Left ventricle myocardium superior (tissue), 1 donor: ENCODE measurements at regions not wholly inside any gene's neighbourhood (a gene's known extent, or its start where the extent isn't known, plus 50 kb on each side); places are given as distances from the start of the nearest gene placed in this dataset.
"Not testable (repeated sequence)": the region's sequence is repeated elsewhere in the genome, so short reads cannot be mapped to it uniquely, and the experiment has no call there.

Experiments used
- ATAC-seq: fragments of 200-7000 bp; cut with Tn5 transposase; one replicate; pipeline ENCODE4 v1.9.1; 2020; ENCODE audit warnings: mild to moderate bottlenecking, moderate library complexity
- DNase-seq: peaks from one replicate; pipeline ENCODE4 v3.0.0-alpha.2; 2020
- intact Hi-C: fragments of 100-400 bp; cut with micrococcal nuclease; formaldehyde crosslinking; loops from one replicate; pipeline ENCODE4 v1.11.0; 2022
- donor health status: DM: no; HTN: yes; CAD: no; lungs with severe emphysema.

- no peak for ATAC-seq
- no peak for DNase-seq
- intact Hi-C loops: no loop called here
Observed at GRCh38 chr7:142519079-142520078, 229.9 kb upstream of the PRSS1 start.

- no peak for DNase-seq
- intact Hi-C loops: no loop called here
- ATAC-seq: peak; percentile 81
Observed at GRCh38 chr7:142516038-142516501, 233.2 kb upstream of the PRSS1 start.

GRCh38 chr7:142514716-142515115 lies 234.6 kb upstream of the PRSS1 start:
- DNase-seq, intact Hi-C loops: not testable (repeated sequence)
- ATAC-seq: peak; percentile 28

- DNase-seq: no peak
- no peak for ATAC-seq
- intact Hi-C loops: no loop called here
Observed at GRCh38 chr7:142513178-142513955, 235.9 kb upstream of the PRSS1 start.

- ATAC-seq (no peak), DNase-seq (no peak)
- intact Hi-C loops: no loop called here
Observed at GRCh38 chr7:142511801-142512200, 237.5 kb upstream of the PRSS1 start.

- intact Hi-C loops: no loop called here
- no peak for ATAC-seq
- no peak for DNase-seq
Observed at GRCh38 chr7:142511374-142511773, 237.9 kb upstream of the PRSS1 start.

- DNase-seq, intact Hi-C loops, ATAC-seq: not testable (repeated sequence)
Observed at GRCh38 chr7:142509235-142509634, 240.0 kb upstream of the PRSS1 start.

GRCh38 chr7:142508251-142508650 lies 241.0 kb upstream of the PRSS1 start:
- intact Hi-C loops: no loop called here

GRCh38 chr7:142507799-142508198 lies 241.5 kb upstream of the PRSS1 start:
- no peak for ATAC-seq

More at GRCh38 chr7:142508251-142508650, 241.0 kb upstream of the PRSS1 start:
- no peak for DNase-seq
- no peak for ATAC-seq

GRCh38 chr7:142507066-142507465 lies 242.2 kb upstream of the PRSS1 start:
- intact Hi-C loops, ATAC-seq: not testable (repeated sequence)

More at GRCh38 chr7:142507799-142508198, 241.5 kb upstream of the PRSS1 start:
- DNase-seq: no peak
- intact Hi-C loops: no loop called here

GRCh38 chr7:142506601-142507000 lies 242.7 kb upstream of the PRSS1 start:
- DNase-seq (no peak), ATAC-seq (no peak)
- intact Hi-C loops: no loop called here

More at GRCh38 chr7:142507066-142507465, 242.2 kb upstream of the PRSS1 start:
- DNase-seq: not testable (repeated sequence)

- DNase-seq, intact Hi-C loops, ATAC-seq: not testable (repeated sequence)
Observed at GRCh38 chr7:142503949-142504348, 245.3 kb upstream of the PRSS1 start.

- intact Hi-C loops: no loop called here
- DNase-seq (no peak), ATAC-seq (no peak)
Observed at GRCh38 chr7:142503036-142503435, 245.2 kb upstream of the PRSS58 start.

- ATAC-seq: no peak
- DNase-seq: no peak
- intact Hi-C loops: no loop called here
Observed at GRCh38 chr7:142501434-142501833, 243.6 kb upstream of the PRSS58 start.

- DNase-seq (no peak), ATAC-seq (no peak)
- intact Hi-C loops: no loop called here
Observed at GRCh38 chr7:142500366-142500765, 242.5 kb upstream of the PRSS58 start.

GRCh38 chr7:142499635-142500034 lies 241.8 kb upstream of the PRSS58 start:
- ATAC-seq: no peak
- intact Hi-C loops: no loop called here
- no peak for DNase-seq

GRCh38 chr7:142498364-142498763 lies 240.5 kb upstream of the PRSS58 start:
- DNase-seq: no peak
- intact Hi-C loops: no loop called here
- no peak for ATAC-seq

GRCh38 chr7:142496545-142496991 lies 238.7 kb upstream of the PRSS58 start:
- ATAC-seq (peak; percentile 63), DNase-seq (no peak)
- intact Hi-C loops: no loop called here

- DNase-seq, ATAC-seq, intact Hi-C loops: not testable (repeated sequence)
Observed at GRCh38 chr7:142495879-142496278, 238.0 kb upstream of the PRSS58 start.

- ATAC-seq, DNase-seq, intact Hi-C loops: not testable (repeated sequence)
Observed at GRCh38 chr7:142495301-142495700, 237.4 kb upstream of the PRSS58 start.
